WTC11 (cell line): ENCODE measurements at regions not wholly inside any gene's neighbourhood (a gene's known extent, or its start where the extent isn't known, plus 50 kb on each side); places are given as distances from the start of the nearest gene placed in this dataset.

Experiments used
- AFF4 ChIP-seq: sonication (generic); formaldehyde crosslinking; IDR thresholded peaks from 2 replicates; pipeline ENCODE4 v1.8.1; 2023; ENCODE audit warnings: mild to moderate bottlenecking, missing genetic modification reagents, borderline replicate concordance
- CTCF ChIP-seq: fragments of 200-600 bp; IDR thresholded peaks from 2 replicates; pipeline ENCODE4 v1.8.0; 2022; ENCODE audit warnings: antibody characterized with exemption
- E2F5 ChIP-seq: sonication (generic); formaldehyde crosslinking; IDR thresholded peaks from 2 replicates; pipeline ENCODE4 v1.8.1; 2022; ENCODE audit warnings: mild to moderate bottlenecking, moderate library complexity, missing genetic modification reagents
- ESRRA ChIP-seq: sonication (generic); formaldehyde crosslinking; IDR thresholded peaks from 2 replicates; pipeline ENCODE4 v1.8.1; 2022; ENCODE audit warnings: mild to moderate bottlenecking, missing genetic modification reagents, borderline replicate concordance
- MAX ChIP-seq: sonication (generic); formaldehyde crosslinking; IDR thresholded peaks from 2 replicates; pipeline ENCODE4 v1.8.0; 2022; ENCODE audit warnings: mild to moderate bottlenecking, missing genetic modification reagents
- MXD4 ChIP-seq: fragments of 250-450 bp; sonication (Bioruptor Pico); IDR thresholded peaks from 2 replicates; pipeline ENCODE4 v1.8.0; 2021; ENCODE audit warnings: mild to moderate bottlenecking, moderate library complexity, borderline replicate concordance
- MYBL2 ChIP-seq: sonication (generic); formaldehyde crosslinking; IDR thresholded peaks from 2 replicates; pipeline ENCODE4 v1.8.1; 2023; ENCODE audit warnings: mild to moderate bottlenecking, moderate library complexity, missing genetic modification reagents
- NR1H2 ChIP-seq: sonication (generic); formaldehyde crosslinking; IDR thresholded peaks from 2 replicates; pipeline ENCODE4 v1.9.0; 2021; ENCODE audit warnings: mild to moderate bottlenecking, moderate library complexity, missing genetic modification reagents
- NR2C2 ChIP-seq: sonication (generic); formaldehyde crosslinking; IDR thresholded peaks from 2 replicates; pipeline ENCODE4 v1.8.0; 2022; ENCODE audit warnings: mild to moderate bottlenecking, missing genetic modification reagents
- PRDM15 ChIP-seq: sonication (generic); formaldehyde crosslinking; IDR thresholded peaks from 2 replicates; pipeline ENCODE4 v1.8.0; 2022; ENCODE audit warnings: missing genetic modification reagents
- TCF7 ChIP-seq: sonication (generic); formaldehyde crosslinking; IDR thresholded peaks from 2 replicates; pipeline ENCODE4 v1.8.0; 2022; ENCODE audit warnings: mild to moderate bottlenecking, low read depth, missing genetic modification reagents, moderate library complexity
- TEAD1 ChIP-seq: sonication (generic); formaldehyde crosslinking; IDR thresholded peaks from 2 replicates; pipeline ENCODE4 v1.8.0; 2022; ENCODE audit warnings: mild to moderate bottlenecking, missing genetic modification reagents
- TEAD4 ChIP-seq: sonication (generic); formaldehyde crosslinking; IDR thresholded peaks from 2 replicates; pipeline ENCODE4 v1.8.0; 2022; ENCODE audit warnings: mild to moderate bottlenecking, missing genetic modification reagents
- ZNF512 ChIP-seq: sonication (generic); formaldehyde crosslinking; IDR thresholded peaks from 2 replicates; pipeline ENCODE4 v1.8.1; 2022; ENCODE audit warnings: missing genetic modification reagents, borderline replicate concordance

GRCh38 chr4:189806506-189806905 lies 134.2 kb upstream of the FRG1 start:
- TF ChIP-seq MXD4 (CRISPR knock-in tag), result no peak
- TF ChIP-seq MAX (CRISPR knock-in tag), result no peak
- no peak for TF ChIP-seq TCF7 (CRISPR knock-in tag)
- TF ChIP-seq CTCF, result no peak
- TF ChIP-seq TEAD4, result no peak
- TF ChIP-seq MYBL2, result no peak
- no peak for TF ChIP-seq NR1H2
- no peak for TF ChIP-seq NR2C2 (CRISPR knock-in tag)
- no peak for TF ChIP-seq ZNF512 (CRISPR knock-in tag)
- TF ChIP-seq TEAD1 (CRISPR knock-in tag), result no peak
- no peak for TF ChIP-seq E2F5 (CRISPR knock-in tag)
- TF ChIP-seq ESRRA (CRISPR knock-in tag), result no peak
- no peak for TF ChIP-seq PRDM15 (CRISPR knock-in tag)
- no peak for TF ChIP-seq AFF4 (CRISPR knock-in tag)
